DMS79 (cell line): ENCODE measurements at regions not wholly inside any gene's neighbourhood (a gene's known extent, or its start where the extent isn't known, plus 50 kb on each side); places are given as distances from the start of the nearest gene placed in this dataset.

ENCODE experiments used
- DNase-seq: peaks from one replicate; lab custom pipeline; 2025; lab: John Stamatoyannopoulos, UW

DNA sequence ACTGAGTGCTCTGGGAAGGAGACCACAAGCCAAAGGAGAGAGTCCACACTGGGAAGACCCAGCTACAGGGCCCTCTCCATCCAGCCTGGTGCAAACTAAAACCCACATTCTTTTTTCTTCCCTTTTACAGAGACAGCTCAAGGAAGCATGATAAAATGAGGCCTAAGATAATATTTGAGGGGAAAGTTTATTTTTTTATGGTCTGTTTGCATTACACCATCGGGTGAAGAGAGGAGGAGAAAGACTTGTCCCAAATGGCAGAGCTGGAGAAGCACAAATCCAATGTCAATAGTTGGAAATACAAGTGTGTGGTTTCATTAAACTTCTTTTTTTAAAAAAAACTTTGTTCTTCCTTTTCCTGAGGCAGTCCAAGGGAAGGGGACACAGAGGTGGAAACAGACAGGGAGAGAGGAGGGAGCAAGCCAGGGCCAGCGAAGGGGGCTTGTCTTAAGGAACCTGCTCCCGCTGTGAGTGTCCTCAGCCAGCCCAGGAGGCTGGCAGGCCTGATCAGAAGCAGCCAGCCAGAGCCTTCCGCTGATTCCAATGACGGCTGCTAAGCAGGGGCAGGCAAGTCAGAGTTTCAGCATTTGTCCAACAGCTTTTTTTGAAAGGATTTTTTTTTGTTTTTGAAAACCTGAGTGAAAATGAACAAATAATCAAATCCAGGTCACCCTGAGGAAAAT lies 203.8 kb upstream of the SIX2 start:
- DNase-seq: no peak

DNA sequence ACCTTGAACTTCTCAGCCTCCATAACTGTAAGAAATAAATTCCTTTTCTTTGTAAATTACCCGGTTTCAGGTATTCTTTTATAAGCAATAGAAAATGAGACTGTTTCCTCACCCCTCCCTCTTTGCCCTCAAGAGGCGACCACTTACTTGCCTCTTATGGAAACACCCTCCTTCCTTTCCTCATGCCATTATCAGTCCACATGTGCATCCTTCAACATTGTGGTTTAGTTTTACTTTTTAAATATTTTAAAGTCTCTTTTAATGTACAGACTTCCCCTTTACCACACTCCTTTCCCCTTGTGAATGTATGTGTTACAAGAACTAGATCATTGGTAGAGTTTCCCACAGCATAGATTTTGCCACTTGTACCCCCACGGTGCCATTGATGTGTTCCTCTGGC lies 202.4 kb upstream of the SIX2 start:
- no peak for DNase-seq

DNA sequence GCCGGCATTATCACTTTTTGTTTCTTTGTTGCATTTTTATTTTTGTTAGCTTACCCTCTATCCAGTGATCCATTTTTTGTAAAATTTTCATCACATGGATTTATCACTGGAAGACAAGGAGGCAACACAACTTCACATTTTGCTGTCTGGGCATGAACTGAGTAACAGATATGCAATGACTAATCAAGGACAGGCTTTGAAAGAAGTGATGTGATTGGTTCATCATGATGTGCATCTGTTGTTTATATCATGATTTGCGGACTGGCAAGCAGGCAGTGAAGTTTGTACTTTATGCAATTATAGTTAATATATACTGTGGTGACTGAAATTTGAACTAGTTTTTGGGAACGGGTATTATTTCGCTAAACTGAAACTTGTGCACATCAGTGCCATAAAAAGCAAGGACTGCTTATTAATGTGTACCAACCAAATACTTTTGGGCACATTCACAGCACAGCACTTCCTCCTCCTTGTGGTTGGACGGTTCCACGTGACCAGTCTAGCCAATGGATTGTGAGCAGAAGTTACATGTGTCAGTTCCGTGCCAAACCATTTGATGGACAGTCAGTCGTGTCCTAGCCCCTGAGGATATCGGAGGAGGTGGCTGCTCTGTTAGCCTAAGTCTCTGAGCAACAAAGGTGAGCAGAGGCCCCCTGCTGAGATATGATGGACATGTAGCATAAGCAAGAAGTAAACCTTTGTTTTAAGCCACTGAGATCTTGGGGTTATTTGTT lies 201.4 kb upstream of the SIX2 start:
- DNase-seq: no peak

DNA sequence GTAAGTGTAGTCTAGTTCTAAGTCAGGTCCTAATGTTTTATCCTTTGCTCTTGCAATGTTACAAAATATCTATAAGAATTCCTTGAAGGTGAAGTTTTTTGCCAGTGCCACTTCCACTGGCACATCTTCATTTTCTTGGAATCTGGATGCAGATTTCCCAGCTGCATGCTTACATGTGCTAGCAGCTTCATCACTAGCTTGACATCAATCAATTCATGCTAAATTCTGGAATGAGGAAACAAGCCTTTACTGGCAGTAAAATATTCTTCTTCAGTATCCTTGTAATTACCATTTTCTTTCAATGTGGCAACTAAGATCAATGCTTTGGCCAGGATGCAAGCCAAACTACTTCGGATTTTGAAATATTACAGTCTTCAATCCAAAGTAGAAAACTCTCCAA lies 200.6 kb upstream of the SIX2 start:
- no peak for DNase-seq

DNA sequence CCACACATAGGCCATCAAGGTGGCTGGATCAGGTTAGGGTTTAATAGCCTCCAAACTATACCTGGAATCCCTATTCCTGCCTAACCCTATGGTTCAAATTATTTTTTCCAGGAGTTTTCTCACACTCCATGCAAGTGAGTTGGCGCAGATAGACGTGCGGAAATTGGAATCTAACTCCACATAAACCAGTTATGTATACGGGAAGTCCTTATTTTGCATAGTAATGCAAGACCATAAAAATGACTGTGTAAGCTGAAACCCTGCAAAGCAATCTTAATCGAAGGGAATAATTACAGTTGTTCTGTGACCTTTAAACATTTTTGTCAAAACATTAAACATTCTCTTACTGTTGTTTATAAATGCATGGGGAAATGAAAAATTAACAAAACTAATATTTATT lies 200.1 kb upstream of the SIX2 start:
- no peak for DNase-seq

DNA sequence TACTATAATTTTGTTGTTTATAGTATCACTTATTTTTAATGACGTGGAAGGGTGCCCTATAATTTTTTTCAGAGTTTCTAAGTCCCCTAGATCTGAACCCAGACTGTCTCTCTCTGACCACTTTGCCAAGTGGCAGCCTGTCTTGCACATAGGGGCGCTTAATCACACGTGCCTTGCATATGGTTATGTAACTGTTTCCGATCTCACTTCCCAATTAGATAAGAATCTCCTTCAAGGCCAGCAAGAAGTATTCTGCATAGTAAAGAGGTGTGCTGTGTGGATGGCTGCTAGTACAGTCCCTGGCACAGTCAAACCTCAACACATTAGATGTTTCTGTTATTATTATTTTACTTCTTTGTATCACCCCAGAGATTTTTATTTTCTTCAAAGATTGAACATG lies 197.8 kb upstream of the SIX2 start:
- no peak for DNase-seq

DNA sequence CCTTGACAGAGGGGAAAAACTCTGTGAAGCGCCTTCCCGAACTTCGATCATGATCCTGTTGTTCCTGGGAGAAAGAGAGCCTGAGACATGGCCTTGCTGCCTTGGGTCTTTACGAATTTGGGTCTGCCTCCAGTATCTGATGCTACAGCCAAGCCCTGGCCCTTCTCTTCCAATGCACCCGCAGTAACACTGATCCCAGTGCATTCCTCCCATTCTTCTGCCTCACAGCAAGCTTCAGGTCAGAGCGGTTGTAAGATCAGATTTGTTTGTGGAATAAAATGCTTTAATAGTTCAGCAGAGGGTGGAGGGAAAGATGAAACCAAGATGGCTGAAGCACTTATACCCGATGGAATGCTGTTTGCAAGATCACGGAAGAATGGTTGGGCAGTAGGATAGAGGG lies 196.7 kb upstream of the SIX2 start:
- no peak for DNase-seq

DNA sequence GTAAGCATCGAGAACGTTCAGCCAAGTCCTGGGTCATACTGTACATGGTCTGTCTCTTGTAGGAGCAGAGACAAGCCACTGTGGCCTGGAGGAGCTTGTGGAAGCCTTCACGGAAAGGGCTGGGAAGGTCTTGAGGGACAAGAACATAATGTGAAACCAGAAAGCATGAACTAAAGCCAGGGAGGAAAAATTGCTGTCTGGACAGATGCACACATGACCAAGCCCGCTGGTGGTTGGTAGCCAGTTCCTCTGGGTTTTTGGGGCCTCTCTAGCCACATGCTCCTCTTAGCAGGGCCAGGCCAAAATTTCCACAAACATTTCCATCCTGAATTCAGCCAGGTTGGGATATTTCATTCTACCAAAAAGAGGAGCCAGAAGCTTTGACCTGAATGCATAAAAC lies 196.2 kb upstream of the SIX2 start:
- no peak for DNase-seq

DNA sequence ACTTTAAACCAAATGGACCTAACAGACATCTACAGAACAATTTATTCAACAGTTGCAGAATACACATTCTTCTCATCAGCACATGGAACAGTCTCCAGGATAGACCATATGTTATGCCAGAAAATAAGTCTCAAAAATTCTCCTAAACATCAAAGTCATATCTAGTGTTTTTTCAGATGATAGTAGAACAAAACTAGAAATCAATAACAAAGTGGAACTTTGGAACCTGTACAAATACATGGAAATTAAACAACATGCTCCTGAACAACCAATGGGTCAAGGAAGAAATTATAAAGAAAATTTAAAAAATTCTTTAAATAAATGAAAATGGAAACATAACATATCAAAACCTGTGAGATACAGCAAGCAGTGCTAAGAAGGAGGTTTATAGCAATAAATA lies 194.1 kb upstream of the SIX2 start:
- no peak for DNase-seq

DNA sequence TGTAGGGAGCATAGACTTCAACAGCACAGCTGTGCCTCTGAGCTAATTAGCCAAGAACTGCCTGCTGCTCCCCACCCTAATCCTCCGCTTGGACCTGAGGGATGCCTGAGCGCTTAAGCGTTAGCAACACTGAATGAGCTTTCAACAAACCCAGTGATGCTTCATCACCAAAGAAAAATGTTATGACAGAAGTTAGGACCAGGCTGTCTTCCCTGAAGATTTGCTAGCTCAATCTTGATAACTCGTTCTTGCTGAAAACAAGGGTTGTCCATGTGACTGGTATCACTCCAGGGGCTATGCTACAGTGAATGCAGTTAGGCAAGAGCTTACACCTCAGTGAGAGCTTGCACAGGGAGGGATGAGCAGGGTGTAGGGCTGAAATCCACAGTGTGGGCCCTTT lies 190.7 kb upstream of the SIX2 start:
- no peak for DNase-seq

DNA sequence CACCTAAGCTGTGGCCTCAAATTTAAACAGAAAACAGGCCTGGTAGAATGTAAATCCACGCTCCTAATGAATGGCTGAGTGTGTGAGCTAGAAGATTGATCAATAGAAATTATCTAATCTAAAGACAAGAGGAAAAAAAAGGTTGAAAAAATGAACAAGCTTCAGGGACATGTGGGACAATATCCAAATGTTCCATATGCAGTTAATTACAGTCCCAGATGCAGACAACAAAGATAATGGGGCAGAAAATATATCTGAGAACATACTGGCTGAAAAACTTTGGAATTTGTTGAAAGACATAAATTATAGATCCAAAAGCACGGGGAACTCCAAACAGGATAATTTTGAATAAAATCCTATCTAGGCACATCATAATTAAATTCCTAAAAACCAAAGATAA lies 186.7 kb upstream of the SIX2 start:
- DNase-seq: no peak

DNA sequence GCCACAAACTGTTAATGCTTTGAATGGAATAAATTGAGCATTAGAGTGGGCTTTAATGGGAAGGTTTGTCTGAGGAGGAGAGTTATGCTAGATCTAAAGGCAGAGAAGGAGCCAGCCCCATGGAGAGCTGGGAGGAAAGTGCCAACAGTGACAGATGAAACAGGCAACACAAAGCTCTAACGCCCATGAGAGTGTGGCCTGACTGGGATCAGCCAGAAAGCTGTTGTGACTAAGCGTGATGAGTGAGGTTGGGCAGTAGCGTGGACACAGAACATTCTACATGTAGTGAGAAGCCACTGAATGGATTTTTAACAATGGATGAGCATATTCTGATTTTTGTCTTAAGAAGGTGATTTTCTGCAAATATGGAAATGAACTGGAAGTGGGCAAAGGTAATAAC lies 185.3 kb upstream of the SIX2 start:
- no peak for DNase-seq

DNA sequence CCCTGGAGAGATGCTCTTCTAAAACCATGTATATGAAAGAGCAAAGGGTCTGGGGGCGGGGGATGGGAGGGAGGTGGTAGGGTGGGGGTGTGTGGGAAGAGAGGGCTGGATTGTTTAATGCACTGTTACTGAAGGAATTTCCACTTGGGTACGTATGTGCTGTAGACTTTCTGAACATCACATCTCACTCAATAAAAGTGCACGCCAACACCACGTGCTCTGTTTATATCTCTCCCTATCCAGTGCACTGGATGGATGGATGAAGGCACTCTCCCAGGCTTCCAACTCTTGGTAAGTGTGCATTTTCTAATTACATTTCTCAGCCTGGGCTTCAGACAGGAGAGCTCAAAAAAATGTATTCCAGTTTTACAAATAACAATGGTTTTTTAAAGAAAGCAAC lies 184.3 kb upstream of the SIX2 start:
- no peak for DNase-seq

DNA sequence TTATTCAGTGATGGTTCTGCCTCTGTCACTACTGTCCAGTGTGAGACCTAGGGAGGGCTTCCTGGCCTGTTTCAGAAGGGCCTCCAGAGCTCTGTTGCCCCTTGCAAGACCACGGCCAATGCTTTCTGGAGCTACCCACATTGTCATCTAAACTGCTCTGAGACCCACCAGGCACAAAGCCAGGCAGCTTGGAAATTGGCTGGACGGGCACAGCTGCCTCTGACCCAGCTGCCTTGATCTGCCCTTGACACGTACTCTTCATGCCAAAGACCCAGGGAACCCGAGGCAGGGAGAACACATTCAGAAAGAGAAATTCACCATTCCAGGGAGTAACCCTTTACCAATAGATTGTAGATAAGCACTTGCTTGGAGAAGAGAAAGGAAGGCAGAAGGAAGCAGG lies 183.7 kb upstream of the SIX2 start:
- DNase-seq: no peak

DNA sequence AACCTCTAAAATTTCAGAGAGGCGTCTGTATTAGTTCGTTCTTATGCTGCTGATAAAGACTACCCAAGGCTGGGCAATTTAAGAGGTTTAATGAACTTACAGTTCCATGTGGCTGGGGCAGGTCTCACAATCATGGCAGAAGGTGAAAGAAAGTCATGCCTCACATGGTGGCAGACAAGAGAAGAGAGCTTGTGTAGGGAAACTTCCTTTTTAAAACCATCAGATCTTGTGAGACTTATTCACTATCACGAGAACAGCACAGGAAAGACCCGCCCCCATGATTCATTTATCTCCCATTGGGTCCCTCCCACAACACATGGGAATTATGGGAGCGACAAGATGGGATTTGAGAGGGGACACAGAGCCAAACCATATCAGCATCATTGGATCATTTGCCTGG lies 183.2 kb upstream of the SIX2 start:
- no peak for DNase-seq

DNA sequence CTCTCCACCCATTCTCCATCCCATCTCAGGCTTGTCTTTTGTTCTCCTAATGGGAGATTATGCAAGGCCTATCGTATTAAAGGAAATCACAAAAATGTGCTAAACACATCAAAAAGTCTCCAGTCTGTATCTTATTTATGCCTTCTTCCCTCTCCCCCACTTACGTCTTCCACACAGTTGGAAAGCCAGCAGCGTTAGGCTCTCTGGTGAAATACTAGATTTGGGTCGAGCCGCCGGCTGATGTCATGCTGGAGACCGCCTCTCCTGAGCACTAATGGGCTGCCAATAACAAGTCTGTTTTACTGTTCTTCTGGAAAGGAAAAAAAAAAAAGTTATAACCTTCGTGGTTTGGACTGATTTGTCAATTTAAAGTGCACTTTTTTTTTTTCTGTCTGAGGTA lies 182.7 kb upstream of the SIX2 start:
- DNase-seq: no peak

DNA sequence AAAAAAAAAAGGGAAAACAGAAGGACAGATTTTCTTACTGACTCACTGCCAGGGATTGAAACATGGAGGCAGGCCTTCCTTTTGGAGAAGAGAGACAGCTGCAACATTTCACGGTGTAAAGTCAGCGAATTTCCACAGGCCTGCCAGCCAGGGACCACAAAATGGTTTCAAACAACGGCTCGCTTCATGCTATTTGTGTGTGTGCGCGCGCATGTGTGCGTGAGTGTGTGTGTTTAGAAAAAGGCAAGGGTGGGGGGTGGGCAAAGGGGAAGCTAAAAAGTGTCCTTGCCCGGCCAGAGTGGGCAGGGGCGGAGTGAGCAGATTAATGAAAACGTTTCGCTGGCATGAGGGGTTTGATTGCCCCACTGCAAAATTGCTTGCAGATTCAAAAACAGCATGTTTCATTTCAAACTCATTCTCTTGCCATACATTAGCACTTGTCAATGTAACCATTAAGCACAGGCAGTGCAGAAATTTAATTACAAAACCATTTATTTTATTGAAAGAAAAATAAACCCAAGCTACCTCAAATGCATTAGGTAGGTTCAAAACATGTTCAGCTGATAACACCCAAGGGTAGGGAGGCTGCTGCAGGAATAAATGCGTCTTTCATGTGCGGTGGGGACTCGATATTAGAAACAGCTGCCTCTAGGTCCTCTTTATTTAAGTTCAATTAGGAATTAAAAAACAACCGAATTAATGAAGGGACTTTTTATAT lies 182.1 kb upstream of the SIX2 start:
- no peak for DNase-seq

DNA sequence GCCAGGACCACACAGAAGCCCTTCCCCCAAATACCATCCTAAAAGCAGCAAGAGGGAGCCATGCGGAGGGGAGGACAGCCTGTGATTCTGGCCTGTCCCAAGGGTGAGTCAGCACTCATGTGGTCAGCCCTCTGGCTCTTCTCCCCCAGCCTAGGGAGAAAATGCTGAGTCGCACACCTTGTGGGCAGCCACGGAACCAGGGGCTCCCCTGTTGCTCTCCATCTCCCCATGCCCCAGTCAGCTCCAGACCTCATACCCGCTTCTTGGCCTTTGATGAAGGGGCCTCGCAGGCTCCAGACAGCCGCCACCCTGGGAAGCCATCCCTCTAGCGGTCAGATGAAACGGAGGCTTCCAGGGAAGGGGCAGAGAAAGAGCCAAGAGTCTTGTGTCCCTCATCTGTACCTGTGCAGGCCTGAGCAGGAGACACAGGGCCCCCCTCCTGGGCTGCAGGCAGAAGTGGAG lies 181.3 kb upstream of the SIX2 start:
- DNase-seq: no peak

DNA sequence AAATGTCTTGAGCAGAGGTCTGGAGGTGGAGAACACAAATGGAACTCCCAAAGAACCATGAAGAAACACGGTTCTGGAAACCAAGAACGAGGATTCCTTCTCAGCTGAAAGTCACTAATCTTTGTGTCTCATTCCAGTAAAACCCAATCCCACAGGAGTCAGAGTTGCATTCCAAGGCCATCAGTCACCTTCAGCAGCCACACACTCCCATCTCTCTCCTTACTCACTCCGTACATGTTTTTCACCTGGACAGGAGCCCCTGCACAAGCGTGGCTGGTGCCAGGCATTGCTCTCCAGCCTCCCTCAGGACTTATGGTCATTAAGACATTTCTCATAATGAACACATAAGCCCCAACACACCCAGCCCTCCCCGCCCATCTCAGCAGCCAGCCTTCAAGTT lies 175.4 kb upstream of the SIX2 start:
- DNase-seq: no peak

DNA sequence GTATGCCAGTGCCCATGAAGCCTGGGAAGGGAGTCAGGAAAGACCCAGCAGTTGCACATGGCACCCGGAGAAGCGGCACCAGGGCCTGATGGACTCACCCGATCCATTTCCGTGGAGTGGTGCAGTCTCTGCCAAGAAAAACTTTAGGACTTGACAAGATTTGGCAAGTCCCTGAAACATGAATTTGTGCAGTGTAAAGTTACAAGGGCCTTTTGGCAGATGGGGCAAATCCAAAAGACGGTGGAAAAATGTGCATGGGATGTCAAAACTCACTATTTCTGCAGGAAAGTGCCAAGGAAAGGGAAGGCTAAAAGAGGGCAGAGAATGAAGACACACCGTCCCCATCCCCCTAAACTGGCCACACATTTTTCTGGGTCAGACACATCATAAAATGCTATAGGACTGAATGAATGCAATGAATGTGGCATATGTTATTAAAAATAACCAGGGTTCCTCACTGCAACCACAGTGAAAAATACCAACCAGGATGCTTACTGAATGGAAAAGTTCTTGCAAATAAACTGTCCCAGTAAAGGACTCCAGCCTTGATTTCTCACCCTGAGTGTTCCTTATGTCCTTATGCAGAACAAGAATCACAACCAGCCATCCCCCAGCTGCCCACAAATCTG lies 173.5 kb upstream of the SIX2 start:
- DNase-seq: no peak

DNA sequence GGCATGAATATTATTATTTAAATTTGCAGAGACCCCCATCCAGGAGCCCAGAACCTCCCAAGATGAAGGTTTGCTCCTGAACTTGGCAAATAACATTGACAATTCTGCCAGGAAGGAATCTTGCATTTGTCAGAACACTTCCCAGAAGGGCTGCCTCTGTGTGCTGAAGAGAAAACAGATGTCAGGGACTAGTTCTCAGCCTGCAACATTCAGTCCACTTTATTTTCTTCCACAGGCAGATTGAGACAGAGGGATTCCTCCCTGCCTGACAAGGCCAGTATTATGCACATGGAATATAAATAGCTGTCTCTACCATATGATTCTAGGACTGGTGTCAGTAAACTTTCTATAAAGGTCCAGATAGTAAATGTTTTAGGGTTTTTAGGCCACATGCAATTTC lies 171.5 kb upstream of the SIX2 start:
- DNase-seq: no peak

DNA sequence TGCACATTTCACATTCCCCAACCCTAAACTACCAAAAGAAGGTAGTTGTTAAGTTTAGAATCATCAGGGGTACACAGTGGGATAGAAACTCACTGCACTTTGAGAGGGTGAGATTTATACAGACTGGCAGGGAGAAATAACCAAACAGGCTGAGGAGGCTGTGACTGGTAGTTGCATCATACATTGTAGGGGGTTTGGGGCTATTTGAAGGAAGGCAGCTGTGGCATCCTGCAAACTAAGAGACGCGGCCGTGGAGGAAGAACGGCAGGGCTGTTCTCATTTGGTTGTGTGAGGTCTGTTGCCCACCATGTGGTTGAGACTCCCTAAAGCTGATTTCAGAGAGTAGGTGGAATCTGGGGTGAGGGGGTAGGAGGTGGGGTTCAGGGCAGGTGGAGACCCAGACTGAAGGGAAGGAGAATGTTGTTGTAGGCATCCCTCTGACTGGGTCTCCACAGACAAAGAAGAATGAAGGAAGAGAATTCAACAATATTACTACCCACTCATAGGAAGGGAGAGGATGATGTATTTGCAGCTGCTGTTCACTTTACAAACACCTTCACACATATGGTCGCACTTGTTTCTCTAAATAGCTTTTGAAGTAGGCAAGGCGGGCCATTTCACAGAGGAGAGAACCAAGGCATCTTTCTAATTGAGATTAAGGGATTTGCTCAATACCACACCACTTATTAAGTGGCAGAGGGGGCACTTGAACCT lies 170.9 kb upstream of the SIX2 start:
- no peak for DNase-seq
